ENCODE measurements at regions not wholly inside any gene's neighbourhood (a gene's known extent, or its start where the extent isn't known, plus 50 kb on each side); places are given as distances from the start of the nearest gene placed in this dataset.

- Mint-ChIP-seq H3K4me1 (ENCODE audit: low read depth) (no peaks in the 10 kb centered on the region), H3K9me3 (no peaks in the 10 kb centered on the region), H3K27me3 (peaks cover 7% of the 10 kb centered on the region), H3K36me3 (ENCODE audit: low read depth) (no peaks in the 10 kb centered on the region), H3K27ac (no peak overlapping the region), H3K4me3 (no peak overlapping the region)
- intact Hi-C loops (cut with micrococcal nuclease): no loop called here
- ATAC-seq (no peak), DNase-seq (no peak)
- POLR2A ChIA-PET: no interaction called here
- CTCF ChIA-PET: interaction anchor here (5.3 kb wide), 1 partner anchor 11 kb away, joined by 39 read pairs; no protein-coding TSS in a partner anchor
- TF ChIP-seq, protein P1, sequence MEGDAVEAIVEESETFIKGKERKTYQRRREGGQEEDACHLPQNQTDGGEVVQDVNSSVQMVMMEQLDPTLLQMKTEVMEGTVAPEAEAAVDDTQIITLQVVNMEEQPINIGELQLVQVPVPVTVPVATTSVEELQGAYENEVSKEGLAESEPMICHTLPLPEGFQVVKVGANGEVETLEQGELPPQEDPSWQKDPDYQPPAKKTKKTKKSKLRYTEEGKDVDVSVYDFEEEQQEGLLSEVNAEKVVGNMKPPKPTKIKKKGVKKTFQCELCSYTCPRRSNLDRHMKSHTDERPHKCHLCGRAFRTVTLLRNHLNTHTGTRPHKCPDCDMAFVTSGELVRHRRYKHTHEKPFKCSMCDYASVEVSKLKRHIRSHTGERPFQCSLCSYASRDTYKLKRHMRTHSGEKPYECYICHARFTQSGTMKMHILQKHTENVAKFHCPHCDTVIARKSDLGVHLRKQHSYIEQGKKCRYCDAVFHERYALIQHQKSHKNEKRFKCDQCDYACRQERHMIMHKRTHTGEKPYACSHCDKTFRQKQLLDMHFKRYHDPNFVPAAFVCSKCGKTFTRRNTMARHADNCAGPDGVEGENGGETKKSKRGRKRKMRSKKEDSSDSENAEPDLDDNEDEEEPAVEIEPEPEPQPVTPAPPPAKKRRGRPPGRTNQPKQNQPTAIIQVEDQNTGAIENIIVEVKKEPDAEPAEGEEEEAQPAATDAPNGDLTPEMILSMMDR (IDR thresholded peaks at IDR 0.05): no peak
Observed at GRCh38 chr3:159875116-159875515, 113.5 kb upstream of the IL12A start.

DNA sequence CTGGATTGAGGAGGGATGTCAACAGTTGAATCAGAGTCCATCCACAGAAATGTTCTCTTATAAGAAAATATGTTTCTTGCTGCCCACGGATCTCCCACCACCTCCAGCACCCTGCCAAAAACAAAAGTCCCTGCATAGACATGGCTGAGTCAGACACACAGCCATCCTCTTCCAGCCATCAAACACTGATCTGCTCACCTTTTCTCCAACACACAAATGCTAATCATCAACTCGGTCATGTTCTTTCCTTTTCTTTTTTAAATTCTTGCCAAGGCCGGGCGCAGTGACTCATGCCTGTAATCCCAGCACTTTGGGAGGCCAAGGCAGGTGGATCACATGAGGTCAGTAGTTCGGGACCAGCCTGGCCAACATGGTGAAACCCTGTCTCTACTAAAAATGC, 110.7 kb upstream of the IL12A start:
- TF ChIP-seq, protein P1 (IDR thresholded peaks at IDR 0.05): no peak
- intact Hi-C loops (cut with micrococcal nuclease): no loop called here
- DNase-seq: no peak
- CTCF ChIA-PET: interaction anchor here (1.1 kb wide), 1 partner anchor 125 kb away, joined by 3 read pairs; no protein-coding TSS in a partner anchor
- no peaks in the 10 kb centered on the region for H3K36me3 Mint-ChIP-seq (ENCODE audit: low read depth)
- H3K27me3 Mint-ChIP-seq: peaks cover 3% of the 10 kb centered on the region
- H3K27ac Mint-ChIP-seq: no peak overlapping the region
- H3K4me1 Mint-ChIP-seq (ENCODE audit: low read depth): no peaks in the 10 kb centered on the region
- no peaks in the 10 kb centered on the region for H3K9me3 Mint-ChIP-seq
- POLR2A ChIA-PET: no interaction called here
- H3K4me3 Mint-ChIP-seq: no peak overlapping the region
- ATAC-seq: no peak

GRCh38 chr3:159879146-159879545, 109.5 kb upstream of the IL12A start:
- Mint-ChIP-seq H3K36me3 (ENCODE audit: low read depth) (no peaks in the 10 kb centered on the region), H3K27me3 (no peaks in the 10 kb centered on the region), H3K4me1 (ENCODE audit: low read depth) (no peaks in the 10 kb centered on the region), H3K4me3 (no peak overlapping the region), H3K27ac (no peak overlapping the region), H3K9me3 (no peaks in the 10 kb centered on the region)
- ChIA-PET CTCF (no interaction called here), POLR2A (interaction anchor here (0.6 to 0.7 kb wide), 2 partner anchors 56 to 354 kb away, joined by 3 read pairs; no protein-coding TSS in a partner anchor)
- no peak for ATAC-seq
- intact Hi-C loops (cut with micrococcal nuclease): no loop called here
- TF ChIP-seq, protein P1 (IDR thresholded peaks at IDR 0.05): no peak
- DNase-seq: no peak

DNA sequence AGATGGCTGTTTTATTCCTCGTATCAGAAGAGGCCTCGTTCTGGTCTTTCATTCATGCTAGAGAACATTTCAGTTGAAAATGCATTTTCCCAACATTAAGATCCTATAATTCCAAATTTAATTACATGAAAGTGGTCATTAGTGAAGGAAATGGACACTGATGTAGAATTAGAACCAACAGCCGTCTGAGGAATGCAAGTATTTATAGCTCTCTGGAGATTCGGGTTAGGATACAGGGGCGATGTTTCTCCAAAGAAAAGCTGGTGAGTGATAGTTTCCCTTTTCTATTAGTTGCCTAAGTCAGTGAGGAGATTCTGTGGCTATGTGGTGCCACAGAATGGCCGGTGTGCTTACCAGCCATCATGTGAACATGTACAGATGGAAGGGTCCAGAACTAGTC, 109.0 kb upstream of the IL12A start:
- intact Hi-C loops (cut with micrococcal nuclease): no loop called here
- no peaks in the 10 kb centered on the region for H3K4me1 Mint-ChIP-seq (ENCODE audit: low read depth)
- DNase-seq (no peak), ATAC-seq (no peak)
- H3K4me3 Mint-ChIP-seq: no peak overlapping the region
- no peaks in the 10 kb centered on the region for H3K36me3 Mint-ChIP-seq (ENCODE audit: low read depth)
- ChIA-PET POLR2A (no interaction called here), CTCF (no interaction called here)
- no peaks in the 10 kb centered on the region for H3K27me3 Mint-ChIP-seq
- no peak overlapping the region for H3K27ac Mint-ChIP-seq
- TF ChIP-seq, protein P1 (IDR thresholded peaks at IDR 0.05): no peak
- no peaks in the 10 kb centered on the region for H3K9me3 Mint-ChIP-seq

GRCh38 chr3:159881208-159881607, 107.4 kb upstream of the IL12A start:
- ChIA-PET POLR2A (no interaction called here), CTCF (no interaction called here)
- peaks cover 1% of the 10 kb centered on the region for H3K27me3 Mint-ChIP-seq
- no peak overlapping the region for H3K4me3 Mint-ChIP-seq
- H3K27ac Mint-ChIP-seq: no peak overlapping the region
- DNase-seq (no peak), ATAC-seq (no peak)
- intact Hi-C loops (cut with micrococcal nuclease): loop anchor here (10.0 kb wide), 2 partner anchors 464 to 604 kb away; no protein-coding TSS in a partner anchor
- H3K9me3 Mint-ChIP-seq: no peaks in the 10 kb centered on the region
- H3K36me3 Mint-ChIP-seq (ENCODE audit: low read depth): no peaks in the 10 kb centered on the region
- H3K4me1 Mint-ChIP-seq (ENCODE audit: low read depth): no peaks in the 10 kb centered on the region
- TF ChIP-seq, protein P1 (IDR thresholded peaks at IDR 0.05): no peak
